HG02759 (cell line): ENCODE measurements at regions not wholly inside any gene's neighbourhood (a gene's known extent, or its start where the extent isn't known, plus 50 kb on each side); places are given as distances from the start of the nearest gene placed in this dataset.
"Not testable (repeated sequence)": the region's sequence is repeated elsewhere in the genome, so short reads cannot be mapped to it uniquely, and the experiment has no call there.

Source experiments
- ATAC-seq: cut with Tn5 transposase; IDR thresholded peaks from one replicate; pipeline ENCODE4 v1.9.1; 2021; ENCODE audit warnings: mild to moderate bottlenecking, moderate library complexity; ENCODE audit not compliant: unreplicated experiment

DNA sequence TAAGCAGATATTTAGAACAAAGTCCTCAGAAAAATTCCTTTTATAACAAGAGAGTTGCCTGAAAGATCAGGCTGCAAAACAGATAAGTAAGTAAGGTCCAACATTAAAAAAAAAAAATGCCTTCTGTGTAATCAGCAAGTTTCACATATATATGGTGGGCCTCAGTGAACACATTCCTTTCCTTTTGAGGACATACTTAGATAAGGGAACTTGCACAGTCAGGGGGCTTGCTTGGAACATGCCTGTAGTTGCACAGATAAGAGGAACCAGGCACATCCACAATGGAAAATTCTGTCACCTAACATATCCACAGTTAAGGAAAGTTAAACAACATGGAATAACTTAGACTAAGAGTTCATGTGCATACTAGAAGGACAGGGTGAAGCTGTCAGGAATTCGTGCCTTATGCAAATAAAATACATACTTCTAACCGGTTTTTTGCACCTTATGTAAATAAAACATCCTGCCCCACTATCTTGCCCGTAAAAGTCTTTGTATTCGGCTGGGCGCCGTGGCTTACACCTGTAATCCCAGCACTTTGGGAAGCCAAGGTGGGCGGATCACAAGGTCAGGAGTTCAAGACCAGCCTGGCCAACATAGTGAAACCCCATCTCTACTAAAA is 257.3 kb downstream of the ZNF33B start:
- no peak for ATAC-seq

DNA sequence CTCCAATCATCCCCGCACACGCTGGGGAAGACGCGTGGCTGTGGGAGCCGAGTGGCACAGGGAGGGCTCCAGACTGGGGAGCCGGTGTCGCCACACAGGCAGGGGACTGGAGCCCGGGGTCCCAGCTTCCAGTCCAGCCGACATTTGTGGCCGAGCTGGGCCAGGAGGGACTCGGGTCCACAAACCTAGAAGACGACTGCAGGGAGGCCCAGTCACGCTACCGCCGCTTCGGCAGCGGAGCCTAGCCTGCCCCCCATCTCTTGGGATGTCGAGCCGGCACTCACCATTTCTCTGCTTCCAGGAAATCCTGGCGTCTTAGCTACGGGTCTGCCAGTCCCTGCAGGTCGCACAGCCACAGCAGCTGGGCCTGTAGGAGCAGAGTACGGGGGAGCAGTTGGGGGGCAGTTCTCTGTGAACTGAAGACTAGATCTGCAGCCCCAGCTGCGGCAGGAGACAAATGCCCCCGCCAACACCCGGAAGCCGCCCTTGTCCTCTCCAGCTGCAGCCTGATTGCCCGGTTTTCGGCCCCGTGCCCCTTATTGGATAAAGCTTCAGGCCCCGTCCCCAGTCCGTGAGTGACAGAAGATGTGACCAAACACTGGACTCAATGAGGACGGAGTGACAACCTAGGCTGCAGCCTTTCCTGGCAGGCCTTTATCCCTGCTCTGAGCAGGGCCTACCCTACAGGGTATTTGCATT is 270.7 kb downstream of the ZNF33B start:
- ATAC-seq, result peak; percentile 96

DNA sequence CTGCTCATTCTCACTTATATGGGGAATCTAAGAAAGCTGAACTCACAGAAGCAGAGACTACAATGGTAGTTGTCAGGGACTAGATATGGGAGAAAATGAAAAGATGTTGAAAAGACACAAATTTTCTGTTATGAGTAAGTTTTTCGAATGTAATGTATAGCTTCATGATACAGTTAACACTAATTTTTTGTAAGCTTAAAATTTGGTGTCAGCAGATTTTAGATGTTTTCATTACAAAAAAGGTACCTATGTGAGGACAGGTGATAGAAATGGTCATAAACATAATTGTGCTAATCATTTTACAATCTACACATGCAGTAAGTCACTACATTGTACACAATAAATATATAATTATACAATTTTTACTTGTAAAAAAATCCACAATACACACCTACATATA is 286.6 kb downstream of the ZNF33B start:
- ATAC-seq, result no peak

DNA sequence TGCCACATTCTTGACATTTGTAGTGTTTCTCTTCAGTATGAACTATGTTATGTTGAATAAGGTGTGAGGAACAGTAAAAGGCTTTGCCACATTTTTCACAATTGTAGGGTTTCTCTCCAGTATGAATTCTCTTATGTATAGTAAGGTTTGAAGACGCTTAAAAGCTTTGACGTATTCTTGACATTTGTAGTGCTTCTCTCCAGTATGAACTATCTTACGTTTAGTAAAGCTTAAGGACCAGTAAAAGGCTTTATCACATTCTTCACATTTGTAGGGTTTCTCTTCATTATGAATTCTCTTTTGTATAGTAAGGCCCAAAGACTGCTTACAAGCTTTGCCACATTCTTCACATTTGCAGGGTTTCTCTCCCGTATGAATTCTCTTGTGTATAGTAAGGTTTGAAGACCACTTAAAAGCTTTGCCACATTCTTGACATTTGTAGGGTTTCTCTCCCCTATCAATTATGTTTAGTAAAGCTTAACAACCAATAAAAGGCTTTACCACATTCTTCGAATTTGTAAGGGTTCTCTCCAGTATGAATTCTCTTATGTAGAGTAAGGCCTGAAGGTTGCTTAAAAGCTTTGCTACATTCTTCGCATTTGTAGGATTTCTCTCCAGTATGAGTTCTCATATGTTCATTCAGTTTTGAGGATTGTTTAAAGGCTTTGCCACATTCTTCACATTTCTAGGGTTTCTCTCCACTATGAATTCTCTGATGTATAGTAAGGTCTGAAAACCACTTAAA is 301.6 kb downstream of the ZNF33B start:
- not testable (repeated sequence) for ATAC-seq

DNA sequence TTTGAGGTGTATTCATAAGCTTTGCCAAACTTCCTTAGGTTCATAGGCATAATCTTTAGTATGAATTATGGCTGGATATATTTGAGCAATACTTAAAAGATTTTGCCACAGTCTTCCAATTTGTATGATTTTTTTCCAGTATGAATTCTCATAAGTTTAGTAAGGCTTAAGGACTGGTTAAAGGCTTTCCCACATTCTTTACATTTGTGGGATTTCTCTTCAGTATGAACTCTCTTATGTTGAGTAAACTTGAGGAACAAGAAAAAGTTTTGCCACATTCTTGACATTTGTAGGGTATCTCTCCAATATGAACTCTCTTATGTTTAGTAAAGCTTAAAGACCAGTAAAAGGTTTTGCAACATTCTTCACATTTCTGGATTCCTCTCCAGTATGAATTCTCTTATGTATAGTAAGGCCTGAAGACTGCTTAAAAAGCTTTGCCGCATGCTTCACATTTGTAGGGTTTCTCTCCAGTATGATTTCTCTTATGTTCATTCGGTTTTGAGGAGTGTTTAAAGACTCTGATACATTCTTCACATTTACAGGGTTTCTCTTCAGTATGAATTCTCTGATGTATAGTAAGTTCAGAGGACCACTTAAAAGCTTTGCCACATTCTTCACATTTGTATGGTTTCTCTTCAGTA is 302.6 kb downstream of the ZNF33B start:
- not testable (repeated sequence) for ATAC-seq

DNA sequence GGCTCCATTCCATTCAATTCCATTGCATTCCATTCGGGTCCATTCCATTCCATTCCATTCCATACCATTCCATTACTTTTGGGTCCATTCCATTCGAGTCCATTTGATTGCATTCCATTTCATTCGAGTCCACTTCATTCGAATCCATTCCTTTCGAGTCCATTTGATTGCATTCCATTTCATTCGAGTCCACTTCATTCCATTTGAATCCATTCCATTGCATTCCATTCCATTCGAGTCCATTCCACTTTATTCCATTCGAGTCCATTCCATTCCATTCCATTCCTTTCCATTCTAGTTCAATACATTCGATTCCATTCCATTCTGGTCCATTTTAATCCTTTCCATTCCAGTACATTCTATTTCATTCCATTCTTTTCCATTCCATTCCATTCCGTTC is 334.0 kb downstream of the ZNF33B start:
- no peak for ATAC-seq

DNA sequence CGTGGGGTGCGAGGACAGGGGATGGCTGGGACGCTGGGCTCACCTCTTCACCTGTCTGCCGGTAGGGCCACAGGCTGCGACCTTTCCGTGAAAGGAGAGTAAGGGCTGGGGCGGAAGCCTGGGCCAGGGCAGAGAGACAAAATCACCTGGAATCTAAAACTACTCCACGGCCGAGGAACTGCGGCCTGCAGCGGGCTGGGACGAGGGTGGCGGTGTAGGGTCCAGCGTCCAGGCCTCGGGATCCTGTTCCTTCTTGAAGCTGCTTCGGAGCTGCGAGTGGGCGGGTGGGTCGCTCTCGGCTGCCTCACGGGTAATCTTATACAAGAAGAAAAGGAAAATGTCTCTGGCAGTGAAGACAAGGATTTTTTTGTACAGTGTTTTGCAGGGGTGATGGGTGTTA is 356.5 kb downstream of the ZNF33B start:
- not testable (repeated sequence) for ATAC-seq

DNA sequence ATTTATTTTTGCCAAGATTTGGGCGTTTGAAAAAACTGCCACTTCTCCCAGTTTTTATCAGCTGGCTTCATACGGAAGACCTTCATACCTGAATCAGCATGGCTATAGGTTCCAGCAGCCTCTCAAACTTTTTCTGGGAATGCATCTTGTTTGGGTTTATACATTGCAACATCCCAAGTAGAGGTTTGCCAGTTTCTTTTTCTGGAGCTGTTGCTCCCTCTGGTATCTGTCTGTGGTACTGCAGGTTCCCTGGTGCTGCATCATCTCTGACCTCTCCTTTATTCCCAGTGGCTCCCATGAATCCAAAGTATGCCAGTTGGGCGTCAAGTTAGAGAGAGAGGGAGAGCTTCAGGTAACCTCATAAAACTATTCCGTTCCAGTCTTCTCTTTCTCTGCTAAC is 368.6 kb downstream of the ZNF33B start:
- not testable (repeated sequence) for ATAC-seq

DNA sequence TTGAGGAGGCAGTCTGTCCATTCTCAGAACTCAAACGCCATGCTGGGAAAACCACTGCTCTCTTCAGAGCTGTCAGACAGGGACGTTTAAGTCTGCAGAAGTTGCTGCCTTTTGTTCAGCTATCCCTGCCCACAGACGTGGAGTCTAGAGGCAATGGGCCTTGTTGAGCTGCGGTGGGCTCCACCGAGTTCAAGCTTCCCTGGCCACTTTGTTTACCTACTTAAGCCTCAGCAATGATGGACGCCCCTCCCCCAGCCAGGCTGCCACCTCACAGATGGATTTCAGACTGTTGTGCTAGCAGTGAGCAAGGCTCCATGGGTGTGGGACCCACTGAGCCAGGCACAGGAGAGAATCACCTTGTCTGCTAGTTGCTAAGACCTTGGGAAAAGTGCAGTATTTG is 375.1 kb downstream of the ZNF33B start:
- not testable (repeated sequence) for ATAC-seq

DNA sequence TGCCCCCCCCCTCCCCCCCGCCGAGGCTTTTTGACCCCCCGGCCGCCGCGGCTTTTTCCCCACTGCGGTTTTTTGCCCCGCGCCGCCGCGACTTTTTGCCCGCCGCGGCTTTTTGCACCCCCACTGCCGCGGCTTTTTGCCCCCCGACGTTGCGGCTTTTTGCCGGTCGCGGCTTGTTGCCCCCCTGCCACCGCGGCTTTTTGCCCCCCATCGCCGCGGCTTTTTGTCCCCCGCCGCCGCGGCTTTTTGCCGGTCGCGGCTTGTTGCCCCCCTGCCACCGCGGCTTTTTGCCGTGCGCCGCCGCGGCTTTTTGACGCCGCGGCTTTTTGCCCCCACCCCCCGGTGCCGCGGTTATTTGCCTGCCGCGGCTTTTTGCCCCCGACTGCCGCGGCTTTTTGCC is 395.4 kb downstream of the ZNF33B start:
- ATAC-seq, result not testable (repeated sequence)

DNA sequence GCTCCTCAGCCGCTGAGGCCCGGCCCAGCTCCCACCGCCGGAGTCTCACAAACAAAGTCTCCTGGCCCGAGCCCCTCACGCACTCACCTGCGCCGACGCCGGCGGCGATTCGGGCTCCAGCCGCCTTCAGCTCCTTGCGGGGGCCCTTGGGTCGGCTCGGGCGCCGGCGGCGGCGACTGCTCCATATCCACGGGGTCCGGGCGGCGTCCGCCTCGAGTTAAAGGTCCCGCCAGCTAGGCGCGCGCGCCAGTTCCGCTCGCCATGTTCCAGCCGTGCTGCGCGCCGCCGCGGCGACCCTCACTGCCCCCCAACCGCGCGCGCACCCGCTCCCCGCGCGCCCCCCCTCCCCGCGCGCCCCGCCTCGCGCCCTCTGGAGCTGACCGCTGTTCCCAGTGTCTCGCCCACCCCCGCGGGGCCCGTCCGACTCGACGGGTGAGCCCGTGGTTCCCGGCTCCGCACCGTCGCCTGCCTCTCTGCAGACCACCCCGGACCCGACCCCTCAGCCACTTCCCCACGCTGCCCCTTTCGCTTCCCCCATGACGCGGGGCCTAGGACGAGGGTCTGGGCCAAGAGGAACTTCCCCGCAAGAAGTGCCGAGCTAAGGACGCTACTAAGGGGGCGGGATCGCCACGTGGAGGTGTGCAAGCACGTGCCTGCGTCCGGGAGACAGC is 396.1 kb downstream of the ZNF33B start:
- no peak for ATAC-seq

DNA sequence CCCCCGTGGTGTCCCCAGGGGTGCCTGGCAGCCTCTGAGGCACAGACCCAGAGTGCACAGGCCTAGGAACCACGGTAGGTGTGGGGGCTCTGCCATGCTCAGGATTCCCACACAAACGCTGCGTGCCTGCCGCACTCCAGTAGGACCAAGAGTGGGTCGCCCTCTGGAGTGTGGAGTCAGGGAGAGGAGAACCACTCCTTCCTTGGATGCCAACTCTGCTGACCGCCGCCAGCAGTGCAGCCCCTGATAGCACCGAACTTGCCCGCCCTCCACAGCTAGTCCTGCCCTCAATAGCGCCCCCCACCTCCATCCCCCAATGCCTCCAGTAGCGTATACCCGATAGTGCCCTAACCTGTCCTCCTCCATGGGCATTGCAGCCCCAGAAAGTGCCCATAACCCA is 402.0 kb downstream of the ZNF33B start:
- not testable (repeated sequence) for ATAC-seq

DNA sequence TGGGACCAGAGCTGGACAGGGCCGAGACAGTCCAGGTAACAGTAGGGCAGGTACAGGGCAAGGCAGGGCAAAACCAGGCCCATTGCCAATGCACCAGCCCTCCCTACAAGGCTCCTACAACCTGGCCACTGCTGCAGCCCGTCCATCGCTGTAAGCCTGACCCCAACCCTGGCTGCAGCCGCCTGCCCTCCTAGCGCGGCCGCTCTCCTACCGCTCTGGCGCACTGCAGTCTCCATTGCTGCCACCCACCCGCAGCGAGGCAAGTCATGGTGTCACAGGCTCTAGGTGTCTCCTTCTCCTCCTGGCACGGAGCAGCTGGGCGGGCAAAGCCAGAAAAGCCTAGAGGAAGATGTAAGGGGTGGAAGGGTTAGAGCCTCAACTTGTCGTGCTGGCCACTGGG is 402.6 kb downstream of the ZNF33B start:
- ATAC-seq, result not testable (repeated sequence)

DNA sequence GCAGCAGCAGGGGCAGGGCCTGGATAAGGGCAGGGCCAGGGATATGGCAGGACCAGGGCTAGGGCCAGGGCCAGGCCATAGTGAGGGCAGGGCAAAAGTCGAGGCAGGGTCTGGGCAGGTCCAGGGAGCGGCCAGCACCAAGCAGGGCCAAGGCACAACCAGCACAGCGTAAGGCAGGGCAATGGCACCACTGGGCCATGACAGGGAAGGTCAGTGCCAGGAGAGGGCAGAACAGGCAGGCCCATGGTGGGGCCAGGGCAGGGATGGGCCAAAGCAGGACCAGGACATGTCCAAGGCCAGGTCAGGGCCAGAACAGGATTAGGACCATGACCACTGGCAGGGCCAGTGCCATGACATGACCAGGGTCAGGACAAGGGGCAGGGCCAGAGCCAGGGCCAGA is 403.1 kb downstream of the ZNF33B start:
- not testable (repeated sequence) for ATAC-seq

DNA sequence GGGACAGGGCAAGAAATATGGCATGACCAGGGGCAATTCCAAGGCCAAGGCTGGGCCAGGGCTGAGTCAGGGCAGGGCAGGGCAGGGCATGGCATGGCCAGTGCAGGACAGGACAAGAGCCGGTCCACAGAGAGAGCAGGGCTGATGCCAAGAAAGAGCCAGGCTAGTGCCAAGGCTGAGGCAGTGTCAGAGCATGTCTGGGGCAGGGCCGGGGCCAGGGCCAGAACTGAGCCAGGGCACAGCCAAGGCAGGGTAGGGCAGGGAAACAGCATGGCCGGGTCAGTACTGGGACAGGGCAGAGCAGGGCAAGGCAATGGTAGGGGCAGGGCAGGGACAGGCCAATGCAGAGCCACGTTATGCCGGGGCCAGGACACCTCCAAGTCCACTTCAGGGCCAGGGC is 403.9 kb downstream of the ZNF33B start:
- ATAC-seq, result not testable (repeated sequence)

DNA sequence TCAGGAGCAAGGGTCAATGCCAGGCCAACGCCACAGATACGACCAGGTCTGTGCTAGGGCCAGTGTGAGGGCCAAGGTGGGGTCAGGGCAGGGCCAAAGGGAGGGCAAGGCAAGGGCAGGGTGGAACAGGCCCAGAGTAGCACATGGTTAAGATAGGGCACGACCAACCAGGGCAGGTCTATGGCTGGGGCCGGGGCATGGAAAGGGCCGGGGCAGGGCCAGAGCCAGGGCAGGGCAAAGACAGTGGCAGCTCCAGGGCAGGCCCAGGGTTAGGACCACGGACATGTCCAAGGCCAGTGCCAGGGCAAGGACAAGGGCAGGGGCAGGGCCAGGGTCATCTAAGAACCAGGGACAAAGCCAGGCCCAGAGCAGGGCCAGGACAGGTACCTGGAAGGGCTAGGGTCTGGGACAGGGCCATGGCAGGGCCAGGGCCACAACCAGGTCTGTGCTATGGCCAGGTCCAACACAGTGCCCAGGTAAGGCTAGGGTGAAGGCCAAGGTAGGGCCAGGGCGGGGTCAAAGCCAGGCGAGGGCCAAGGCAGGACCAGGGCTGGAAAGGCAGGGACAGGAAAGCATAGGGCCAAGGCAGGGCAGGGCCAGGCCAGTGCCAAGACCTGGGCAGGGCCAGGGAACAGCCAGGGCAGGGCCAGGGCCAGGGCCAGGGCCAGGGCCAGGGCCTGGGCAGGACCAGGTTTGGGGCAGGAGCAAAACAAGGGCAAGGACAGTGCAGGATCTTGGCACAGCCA is 404.7 kb downstream of the ZNF33B start:
- ATAC-seq, result not testable (repeated sequence)

DNA sequence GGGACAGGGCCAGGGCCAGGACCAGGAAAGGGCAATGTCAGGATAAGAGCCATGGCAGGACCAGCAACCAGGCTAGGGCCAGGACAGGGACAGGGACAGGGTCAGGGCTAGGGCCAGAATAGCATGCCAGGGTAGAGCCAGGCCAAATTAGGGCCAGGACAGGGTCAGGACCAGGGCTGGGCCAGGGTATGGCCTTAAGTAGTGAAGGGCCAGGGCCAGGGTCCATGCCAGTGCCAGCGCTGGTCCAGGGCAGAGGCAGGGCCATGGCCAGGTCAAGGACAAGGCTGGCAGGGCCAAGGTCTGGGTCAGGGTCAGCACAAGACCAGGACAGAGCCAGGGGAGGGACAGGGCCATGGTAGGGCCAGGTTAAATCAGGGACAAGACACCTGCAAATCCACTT is 405.4 kb downstream of the ZNF33B start:
- not testable (repeated sequence) for ATAC-seq

DNA sequence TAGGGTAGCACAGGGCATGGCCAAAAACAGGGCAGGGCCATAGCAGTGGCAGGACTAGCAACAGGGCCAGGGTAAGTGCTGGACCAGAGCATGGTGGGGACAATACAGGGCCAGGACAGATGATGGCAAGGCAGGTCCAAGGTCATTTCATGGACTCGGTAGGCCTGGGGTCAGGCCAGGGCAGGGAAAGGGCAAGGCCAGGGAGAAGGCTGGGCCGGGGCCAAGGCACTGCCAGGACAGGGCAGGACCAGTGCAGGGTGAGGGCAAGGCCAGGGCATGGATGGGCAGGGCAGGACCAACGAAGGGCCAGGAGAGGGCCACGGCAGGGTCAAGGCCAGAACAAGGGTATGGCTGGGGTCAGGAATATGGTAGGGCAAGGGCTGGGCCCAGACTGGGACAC is 407.6 kb downstream of the ZNF33B start:
- not testable (repeated sequence) for ATAC-seq

DNA sequence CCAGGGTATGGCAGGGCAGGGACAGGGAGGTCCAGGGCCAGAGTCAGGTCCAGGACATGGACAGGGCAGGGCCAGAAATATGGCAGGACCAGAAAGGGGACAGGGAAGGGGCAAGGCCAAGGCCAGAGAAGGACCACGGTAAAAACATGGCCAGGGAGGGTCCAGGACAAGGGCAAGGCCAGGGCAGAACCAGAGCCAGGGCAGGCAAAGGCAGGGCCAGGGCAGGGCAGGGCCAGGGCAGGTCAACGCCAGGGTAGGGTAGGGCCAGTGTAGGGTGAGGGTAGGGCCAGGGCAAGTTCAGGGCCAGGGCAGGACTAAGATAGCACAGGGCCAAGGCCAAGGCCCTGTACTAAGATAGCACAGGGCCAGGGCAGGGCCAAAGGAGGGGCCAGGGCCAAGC is 408.3 kb downstream of the ZNF33B start:
- ATAC-seq, result not testable (repeated sequence)

DNA sequence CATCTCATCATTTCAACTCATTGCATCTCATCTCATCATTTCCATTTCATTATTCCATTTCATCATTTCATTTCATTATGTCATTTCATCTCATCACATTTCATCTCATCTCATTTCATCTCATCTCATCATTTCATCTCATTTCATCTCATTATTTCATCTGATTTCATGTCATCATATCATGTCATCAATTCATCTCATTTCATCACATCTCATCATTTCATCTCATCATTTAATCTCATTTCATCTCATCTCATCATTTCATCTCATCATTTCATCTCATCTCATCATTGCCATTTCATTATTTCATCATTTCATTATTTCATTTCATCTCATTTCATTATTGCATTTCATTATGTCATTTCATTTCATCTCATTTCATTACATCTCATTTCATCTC is 410.5 kb downstream of the ZNF33B start:
- not testable (repeated sequence) for ATAC-seq
